ENCODE measurements at regions not wholly inside any gene's neighbourhood (a gene's known extent, or its start where the extent isn't known, plus 50 kb on each side); places are given as distances from the start of the nearest gene placed in this dataset.

DNA sequence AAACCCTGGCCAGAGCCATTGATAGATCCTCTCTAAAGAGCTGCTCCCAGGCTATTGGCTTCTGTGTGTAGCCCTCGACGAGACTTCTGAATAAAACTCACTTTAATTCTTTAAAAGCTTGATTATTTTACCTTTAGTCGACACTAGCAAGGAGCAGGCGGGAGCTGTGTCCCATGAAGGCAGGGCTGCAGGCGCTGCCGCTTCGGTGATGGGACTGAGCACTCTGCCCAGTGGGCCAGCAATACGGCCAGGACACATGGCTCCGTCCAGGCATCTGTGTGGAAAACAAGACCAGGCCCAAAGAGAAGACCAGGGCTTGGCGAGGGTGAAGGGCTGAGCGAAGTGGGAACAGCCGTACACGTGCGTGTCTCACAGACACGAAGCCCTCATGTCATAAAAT, 365.9 kb downstream of the GADD45G start:
- no peak for TF ChIP-seq POLR2A (IDR thresholded peaks at IDR 0.05)
- TF ChIP-seq CTCF (IDR thresholded peaks at IDR 0.05): no peak
- no peak for TF ChIP-seq POLR2AphosphoS5 (IDR thresholded peaks at IDR 0.05)

All from breast epithelium (tissue), 3 donors.